HG03342 (cell line): ENCODE measurements at regions not wholly inside any gene's neighbourhood (a gene's known extent, or its start where the extent isn't known, plus 50 kb on each side); places are given as distances from the start of the nearest gene placed in this dataset.
"Not testable (repeated sequence)": the region's sequence is repeated elsewhere in the genome, so short reads cannot be mapped to it uniquely, and the experiment has no call there.

Source experiments
- ATAC-seq: cut with Tn5 transposase; IDR thresholded peaks from one replicate; pipeline ENCODE4 v1.9.1; 2021; ENCODE audit warnings: mild to moderate bottlenecking, moderate library complexity; ENCODE audit not compliant: unreplicated experiment

- ATAC-seq, result no peak
Observed at GRCh38 chr2:7516484-7517063, 599.4 kb downstream of the RNF144A start.

GRCh38 chr2:7517088-7517487 lies 599.9 kb downstream of the RNF144A start:
- no peak for ATAC-seq

GRCh38 chr2:7517851-7518250 lies 600.6 kb downstream of the RNF144A start:
- ATAC-seq, result no peak

- ATAC-seq, result no peak
Observed at GRCh38 chr2:7523481-7524120, 606.4 kb downstream of the RNF144A start.

GRCh38 chr2:7524195-7524594 lies 607.0 kb downstream of the RNF144A start:
- ATAC-seq, result no peak

GRCh38 chr2:7525746-7526145 lies 608.5 kb downstream of the RNF144A start:
- ATAC-seq, result no peak

- ATAC-seq, result no peak
Observed at GRCh38 chr2:7527165-7527722, 610.0 kb downstream of the RNF144A start.

- ATAC-seq, result no peak
Observed at GRCh38 chr2:7530001-7530400, 612.8 kb downstream of the RNF144A start.

- no peak for ATAC-seq
Observed at GRCh38 chr2:7539077-7539476, 621.9 kb downstream of the RNF144A start.

GRCh38 chr2:7539760-7540159 lies 622.5 kb downstream of the RNF144A start:
- no peak for ATAC-seq

GRCh38 chr2:7552825-7553570 lies 635.8 kb downstream of the RNF144A start:
- ATAC-seq, result no peak

GRCh38 chr2:7555260-7555659 lies 638.0 kb downstream of the RNF144A start:
- no peak for ATAC-seq

GRCh38 chr2:7557376-7557775 lies 640.2 kb downstream of the RNF144A start:
- no peak for ATAC-seq

- no peak for ATAC-seq
Observed at GRCh38 chr2:7559791-7560190, 642.6 kb downstream of the RNF144A start.

GRCh38 chr2:7566382-7566881 lies 649.2 kb downstream of the RNF144A start:
- no peak for ATAC-seq

- not testable (repeated sequence) for ATAC-seq
Observed at GRCh38 chr2:7567116-7567515, 649.9 kb downstream of the RNF144A start.

- no peak for ATAC-seq
Observed at GRCh38 chr2:7567646-7568045, 650.4 kb downstream of the RNF144A start.

- no peak for ATAC-seq
Observed at GRCh38 chr2:7570247-7570646, 653.0 kb downstream of the RNF144A start.

- ATAC-seq, result no peak
Observed at GRCh38 chr2:7571701-7572100, 654.5 kb downstream of the RNF144A start.

GRCh38 chr2:7572450-7572849 lies 655.2 kb downstream of the RNF144A start:
- ATAC-seq, result no peak

GRCh38 chr2:7573166-7573825 lies 656.1 kb downstream of the RNF144A start:
- ATAC-seq, result no peak
